GM12892 (cell line): ENCODE measurements at regions not wholly inside any gene's neighbourhood (a gene's known extent, or its start where the extent isn't known, plus 50 kb on each side); places are given as distances from the start of the nearest gene placed in this dataset.

Source experiments
- DNase-seq: peaks from one replicate; pipeline ENCODE4 v3.0.0; 2011; ENCODE audit not compliant: insufficient read length
- FAIRE-seq: peaks from 2 replicates; lab custom pipeline; 2011; peaks lifted over from hg19 to GRCh38; lab: Jason Lieb, UNC
- POLR2A ChIP-seq: IDR thresholded peaks from 2 replicates; pipeline ENCODE4 v1.6.1; 2011; ENCODE audit warnings: low read depth, low read length, control low read depth
- POLR2AphosphoS5 ChIP-seq: IDR thresholded peaks from 2 replicates; pipeline ENCODE4 v1.6.1; 2011; ENCODE audit warnings: low read depth, low read length, control low read depth
- TAF1 ChIP-seq: IDR thresholded peaks from 2 replicates; pipeline ENCODE4 v1.6.1; 2011; ENCODE audit warnings: low read depth, mild to moderate bottlenecking, control low read depth, low read length, borderline replicate concordance

DNA sequence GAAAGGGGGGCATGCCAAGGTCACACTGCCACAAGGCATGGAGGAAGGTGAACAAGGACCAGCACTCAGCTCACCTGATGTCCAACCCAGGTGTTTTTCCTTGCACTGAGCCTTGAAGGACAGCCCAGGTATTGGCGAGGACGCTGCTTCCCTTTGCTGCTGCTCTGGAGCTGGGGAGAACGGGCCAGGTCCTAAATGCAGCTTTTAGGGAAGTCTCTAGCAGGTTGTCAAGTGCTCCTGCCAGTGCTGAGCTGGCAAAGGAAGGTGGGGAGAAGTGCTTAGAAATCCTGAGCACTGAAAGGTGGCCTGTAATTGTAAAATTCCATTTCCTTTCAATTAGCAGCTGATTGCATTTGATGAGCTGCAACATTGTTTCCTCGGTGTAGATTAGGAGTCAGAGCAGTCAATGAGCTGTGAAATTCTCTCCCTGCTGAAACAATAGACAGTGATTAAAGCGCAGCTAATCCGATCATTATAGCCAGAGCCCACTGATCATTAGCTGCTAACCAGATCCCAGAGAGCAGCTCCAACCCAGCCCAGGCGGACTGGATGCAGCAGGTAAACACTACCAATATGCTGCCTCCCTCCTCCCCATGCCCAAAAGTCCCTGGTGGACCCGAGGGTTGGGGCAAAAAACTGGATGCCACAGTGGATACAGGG is 507.6 kb downstream of the INSC start:
- no peak for FAIRE-seq
- DNase-seq: no peak
- TF ChIP-seq TAF1 (no peak), POLR2AphosphoS5 (no peak), POLR2A (no peak)

DNA sequence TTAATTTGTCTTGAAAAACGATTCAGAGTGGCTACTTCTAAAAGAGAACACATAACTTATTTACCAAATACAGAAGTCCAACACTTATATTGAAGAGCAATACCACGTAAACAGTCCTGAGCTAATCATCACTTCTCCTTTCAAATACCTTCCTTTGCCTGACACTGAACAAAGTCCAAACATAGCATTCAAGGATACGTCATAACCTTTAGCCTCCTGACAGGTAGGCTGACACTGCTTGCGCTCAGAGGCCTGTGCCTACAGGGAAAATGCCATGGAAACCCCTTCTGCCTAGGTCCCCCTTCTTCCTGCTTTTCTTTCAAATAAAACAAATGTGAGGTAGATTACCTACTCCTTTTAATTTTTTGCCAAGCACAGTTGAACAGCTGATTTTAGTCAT is 510.0 kb downstream of the INSC start:
- TF ChIP-seq POLR2A (no peak), POLR2AphosphoS5 (no peak), TAF1 (no peak)
- FAIRE-seq (no peak), DNase-seq (no peak)

DNA sequence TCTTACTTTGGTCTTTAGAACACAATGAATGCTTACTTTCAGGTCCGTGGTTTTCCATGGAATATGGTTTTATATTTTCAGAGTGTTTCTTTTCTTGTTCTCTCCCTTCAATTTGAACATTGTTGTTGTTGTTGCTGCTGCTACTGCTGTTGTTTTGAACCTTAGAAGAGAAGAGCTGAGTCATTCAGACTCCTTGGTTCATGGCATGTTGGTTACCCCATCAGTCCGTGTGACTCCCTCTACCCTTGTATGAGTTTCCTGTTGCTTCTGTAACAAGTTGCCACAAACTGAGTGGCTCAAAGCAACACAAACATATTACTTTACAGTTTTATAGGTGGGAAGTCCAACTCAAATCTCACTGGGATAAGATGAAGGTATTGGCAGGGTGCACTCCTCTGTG is 511.0 kb downstream of the INSC start:
- TF ChIP-seq POLR2AphosphoS5: no peak
- no peak for TF ChIP-seq TAF1
- no peak for TF ChIP-seq POLR2A
- FAIRE-seq: no peak
- DNase-seq: no peak

DNA sequence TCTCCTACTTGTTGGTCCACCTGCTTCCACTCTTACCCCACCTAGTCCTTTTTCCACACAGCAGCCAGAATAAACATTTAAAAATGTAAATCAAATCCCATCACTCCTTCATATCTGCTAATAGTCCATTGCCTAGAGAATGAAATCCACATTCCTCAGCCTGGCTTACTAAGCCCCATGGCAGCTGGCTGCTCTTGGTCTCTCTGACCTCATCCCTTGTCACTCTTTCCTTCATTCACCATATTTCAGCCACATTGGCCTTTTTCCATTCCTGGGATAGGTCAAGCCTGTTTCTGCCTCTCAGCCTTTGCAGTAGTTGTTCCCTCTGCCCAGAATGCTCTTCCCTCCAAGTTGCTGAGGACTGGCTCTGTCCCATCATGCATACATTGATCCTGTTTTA is 512.8 kb downstream of the INSC start:
- FAIRE-seq (no peak), DNase-seq (no peak)
- TF ChIP-seq POLR2AphosphoS5 (no peak), TAF1 (no peak), POLR2A (no peak)

DNA sequence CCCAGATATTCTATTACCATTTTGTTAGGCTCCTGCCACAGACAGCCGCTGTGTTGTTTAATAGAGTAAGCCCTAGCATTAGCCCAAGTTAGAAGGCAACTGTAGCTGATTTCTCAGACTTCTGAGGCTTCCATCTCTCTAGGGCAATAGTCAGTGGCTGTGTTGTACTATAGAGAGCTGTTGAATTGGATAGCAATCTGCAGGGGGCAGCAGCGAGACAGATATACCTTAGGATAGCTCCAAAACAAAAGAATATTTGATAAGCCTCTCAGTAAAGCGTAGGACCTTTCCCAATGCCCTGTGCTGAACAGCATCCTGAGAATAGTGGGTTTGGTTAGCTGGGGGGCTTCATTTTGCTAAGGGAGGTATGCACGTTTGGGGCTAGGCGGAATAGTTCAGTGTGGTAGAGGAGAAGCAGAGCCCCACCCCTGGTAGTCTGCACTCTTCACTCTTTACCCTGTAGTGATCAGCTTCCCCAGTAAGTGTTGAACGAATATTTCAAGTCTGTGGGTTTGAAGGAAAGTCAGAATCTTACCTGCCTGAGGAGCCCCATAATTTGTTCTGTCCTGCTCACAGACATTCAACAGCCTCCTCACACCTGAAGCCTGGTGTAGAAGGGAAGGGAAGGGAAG is 515.1 kb downstream of the INSC start:
- TF ChIP-seq POLR2AphosphoS5: no peak
- TF ChIP-seq TAF1: no peak
- no peak for TF ChIP-seq POLR2A
- DNase-seq: no peak
- no peak for FAIRE-seq

DNA sequence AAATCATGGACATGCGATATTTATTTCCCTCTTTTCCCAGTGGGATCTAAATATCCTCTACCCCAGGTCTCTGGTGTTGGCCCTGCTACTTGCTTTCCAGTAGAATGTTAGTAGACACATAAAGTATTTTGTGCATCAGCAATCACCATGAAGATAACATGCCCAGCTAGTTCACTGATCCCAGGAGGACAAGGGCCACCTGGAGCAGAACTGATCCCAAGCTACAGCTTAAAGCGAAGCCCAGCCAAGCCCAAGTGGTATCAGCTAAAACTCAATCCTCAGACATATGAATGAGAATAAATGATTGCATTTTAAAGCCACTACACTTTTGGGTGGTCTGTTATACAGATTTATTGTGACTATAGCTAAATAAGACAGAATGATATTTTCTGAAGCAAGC is 516.2 kb downstream of the INSC start:
- DNase-seq (no peak), FAIRE-seq (no peak)
- TF ChIP-seq TAF1 (no peak), POLR2A (no peak), POLR2AphosphoS5 (no peak)

DNA sequence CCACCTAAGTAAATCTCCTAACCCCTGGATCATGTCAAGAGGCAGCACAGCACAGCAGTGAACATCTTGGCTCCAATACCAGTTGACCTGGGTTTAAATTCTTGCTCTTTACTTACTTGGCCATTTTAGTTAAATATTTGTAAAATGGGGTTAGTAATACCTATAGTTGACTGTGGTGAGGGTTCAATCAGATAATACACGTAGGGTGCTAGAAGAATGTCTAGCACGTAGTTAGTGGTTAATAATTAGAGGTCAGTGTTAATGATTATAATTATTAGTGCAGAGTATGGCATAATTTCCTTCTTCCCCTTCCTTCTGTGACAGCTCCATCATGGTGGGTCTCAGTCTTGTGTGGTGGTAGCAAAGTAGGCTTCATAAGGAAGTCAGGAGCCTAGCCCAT is 520.8 kb downstream of the INSC start:
- TF ChIP-seq TAF1 (no peak), POLR2A (no peak), POLR2AphosphoS5 (no peak)
- no peak for FAIRE-seq

DNA sequence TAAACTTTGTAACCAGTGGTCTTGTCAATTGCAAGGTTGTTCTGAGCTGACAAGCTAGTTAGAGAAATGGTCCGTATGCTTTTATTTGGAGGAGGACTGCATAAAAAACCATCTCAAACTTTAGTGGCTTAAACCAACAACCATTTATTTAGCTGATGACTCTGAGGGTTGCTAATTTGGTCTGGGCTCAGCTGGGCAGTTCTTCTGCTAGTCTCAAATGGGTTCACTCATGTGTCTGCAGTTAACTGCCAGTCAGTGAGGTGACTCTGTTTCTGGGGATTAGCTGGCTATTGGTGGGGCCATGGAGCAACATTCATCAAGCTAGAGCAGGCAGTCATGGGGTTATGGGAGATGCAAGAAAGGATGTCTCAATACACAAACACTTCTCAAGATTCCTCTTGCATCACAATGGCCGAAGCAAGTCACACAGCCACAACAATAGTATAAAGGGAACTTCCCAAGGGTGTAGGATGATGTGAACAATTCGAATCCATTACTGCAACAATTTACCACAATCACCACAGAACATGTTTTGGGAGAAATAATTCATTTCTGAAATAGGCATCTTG is 521.9 kb downstream of the INSC start:
- no peak for DNase-seq
- no peak for TF ChIP-seq POLR2AphosphoS5
- TF ChIP-seq TAF1: no peak
- TF ChIP-seq POLR2A: no peak
- FAIRE-seq: no peak

More for the DNA sequence above, 520.8 kb downstream of the INSC start:
- DNase-seq: no peak

DNA sequence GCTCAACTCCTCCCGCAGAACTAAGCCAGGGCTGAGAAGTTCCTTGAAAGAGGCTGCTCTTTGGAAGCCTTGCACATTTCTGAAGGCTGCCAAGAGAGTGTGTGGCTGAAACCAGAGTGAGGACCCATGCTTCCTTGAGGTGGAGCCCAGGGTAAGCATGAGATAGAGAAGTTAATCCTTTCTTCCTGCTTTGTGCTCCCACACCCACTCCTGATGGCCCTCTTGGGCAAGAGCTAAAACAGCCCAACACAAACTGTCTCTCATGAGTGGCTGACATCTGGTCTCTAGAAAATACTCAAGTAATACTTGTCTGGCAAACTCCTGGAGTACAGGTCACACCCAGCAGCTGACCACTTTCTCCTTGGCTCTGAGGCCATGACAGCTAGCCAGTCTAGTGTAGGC is 523.7 kb downstream of the INSC start:
- DNase-seq (no peak), FAIRE-seq (no peak)
- TF ChIP-seq POLR2A (no peak), TAF1 (no peak), POLR2AphosphoS5 (no peak)

DNA sequence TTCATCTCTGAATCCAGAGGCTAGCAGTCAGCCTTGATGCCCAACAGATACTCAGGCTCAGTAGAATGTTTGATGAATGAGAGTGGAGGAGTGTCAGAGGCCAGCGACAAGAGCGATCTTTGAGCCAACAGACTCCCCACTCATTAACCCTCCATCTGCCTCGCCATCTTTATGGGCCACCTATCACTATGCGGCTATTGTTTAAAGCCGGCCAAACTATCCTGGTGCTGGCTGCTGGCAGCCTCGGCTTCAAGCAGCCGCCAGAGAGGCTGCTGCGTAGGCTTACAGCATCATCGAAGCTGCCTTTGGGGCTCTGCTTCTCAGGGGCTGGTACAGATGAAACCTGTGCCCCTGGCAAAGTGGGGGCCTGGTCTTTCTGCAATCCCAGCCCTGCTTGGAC is 525.6 kb downstream of the INSC start:
- DNase-seq (no peak), FAIRE-seq (no peak)
- no peak for TF ChIP-seq TAF1
- no peak for TF ChIP-seq POLR2AphosphoS5
- no peak for TF ChIP-seq POLR2A

DNA sequence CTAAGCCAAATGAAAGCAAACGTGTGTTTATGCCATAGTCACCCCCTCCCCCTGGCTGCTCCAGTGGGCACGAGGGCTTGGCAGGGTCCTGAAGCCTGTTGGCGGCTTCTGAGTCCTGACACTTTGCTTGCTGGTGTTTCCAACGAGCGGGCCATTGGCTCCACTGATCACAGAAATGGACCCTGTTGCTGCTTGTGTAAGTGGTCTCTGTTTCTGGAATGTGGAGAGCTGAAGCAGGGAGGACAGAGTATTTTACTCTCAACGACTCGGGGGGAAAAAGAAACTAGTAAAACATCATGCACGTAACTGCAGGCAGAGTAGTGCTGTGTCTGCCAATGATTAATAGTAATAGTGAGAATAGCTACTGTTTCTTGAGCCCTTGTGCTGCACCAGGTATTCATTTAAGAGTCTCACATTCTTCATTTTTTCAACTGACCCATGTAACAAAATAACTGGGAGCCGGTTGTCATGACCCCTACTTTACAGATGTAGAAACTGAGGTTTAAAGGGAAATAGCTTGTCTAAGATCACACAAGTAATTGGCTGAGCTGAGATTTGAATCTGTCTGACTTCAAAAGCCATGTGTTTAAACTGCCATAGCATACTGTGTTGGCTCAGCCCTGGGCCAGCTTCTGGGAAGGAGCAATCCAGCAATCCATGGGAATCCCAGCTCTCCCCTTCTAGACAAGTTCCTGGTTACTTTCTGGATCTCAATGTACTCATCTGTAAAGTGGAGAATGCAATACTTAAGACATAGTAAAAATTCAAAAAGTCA is 526.7 kb downstream of the INSC start:
- DNase-seq (no peak), FAIRE-seq (no peak)
- no peak for TF ChIP-seq POLR2AphosphoS5
- no peak for TF ChIP-seq POLR2A
- no peak for TF ChIP-seq TAF1
